Heart left ventricle (tissue), 13 donors: ENCODE measurements at regions not wholly inside any gene's neighbourhood (a gene's known extent, or its start where the extent isn't known, plus 50 kb on each side); places are given as distances from the start of the nearest gene placed in this dataset.
"Not testable (repeated sequence)": the region's sequence is repeated elsewhere in the genome, so short reads cannot be mapped to it uniquely, and the experiment has no call there.

Experiments used
- POLR2A ChIP-seq, 2 donors: fragments of 450-650 bp; IDR thresholded peaks; one replicate each; pipeline ENCODE4 v1.6.1; 2017; ENCODE audit warnings: antibody characterized with exemption in 2 of 2, mild to moderate bottlenecking in 2 of 2, moderate library complexity in 2 of 2
- TF ChIP-seq, protein P1 (sequence below), 12 donors: fragments of 200-600 bp; sonication (generic) in 4 of 12; IDR thresholded peaks; one replicate each; pipeline versions ENCODE4 v1.5.0 to v1.8.0; 2018 to 2022; ENCODE audit warnings: antibody characterized with exemption in 12 of 12, mild to moderate bottlenecking in 5 of 12
- donor health status: ischemic (EF 13 %, LVEDD 7.1; RV severe dilation, severe dysfunction).
- donor health status: DM: no; HTN: yes; CAD: no.
- donor health status: DM: no; HTN: no; CAD: no.
- donor health status: ischemic (EF 25% LVEDD 6.9; RV normal size, moderate dysfunction).
- donor health status: ischemic (EF 25% LVEDD 5.7; RV mildly dilated, moderate dysfunction).
- donor health status: ischemic (EF 35%, LVEDD 5.7; RV mildly dilated, moderate dysfunction).
- donor health status: nonischemic (EF 11% LVEDD 7.7; RV severe dilation, severe dysfunction).
- donor health status: DM: yes; HTN: yes; CAD: no.
- donor health status: PGD.
- donor health status: ischemic (EF 29% LVEDD 5.4; RV normal size, mild dysfunction).
- donor health status: nonischemic (EF 23%, LVEDD 6.1; RV moderate dilation, normal function).

DNA sequence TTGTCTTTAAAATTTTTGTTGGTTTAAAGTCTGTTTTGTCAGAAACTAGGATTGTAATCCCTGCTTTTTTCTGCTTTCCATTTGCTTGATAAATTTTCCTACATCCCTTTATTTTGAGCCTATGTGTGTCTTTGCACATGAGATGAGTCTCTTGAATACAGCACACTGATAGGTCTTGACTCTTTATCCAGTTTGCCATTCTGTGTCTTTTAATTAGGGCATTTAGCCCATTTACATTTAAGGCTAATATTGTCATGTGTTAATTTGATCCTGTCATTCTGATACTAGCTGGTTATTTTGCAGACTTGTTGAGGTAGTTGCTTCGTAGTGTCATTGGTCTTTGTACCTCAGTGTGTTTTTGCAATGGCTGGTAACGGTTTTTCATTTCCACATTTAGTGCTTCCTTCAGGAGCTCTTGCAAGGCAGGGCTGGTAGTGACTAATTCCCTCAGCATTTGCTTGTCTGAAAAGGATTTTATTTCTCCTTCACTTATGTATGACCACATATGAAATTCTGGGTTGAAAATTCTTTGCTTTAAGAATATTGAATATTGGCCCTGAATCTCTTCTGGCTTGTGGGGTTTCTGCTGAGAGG, 294.7 kb downstream of the WDR11 start:
- TF ChIP-seq, protein P1, sequence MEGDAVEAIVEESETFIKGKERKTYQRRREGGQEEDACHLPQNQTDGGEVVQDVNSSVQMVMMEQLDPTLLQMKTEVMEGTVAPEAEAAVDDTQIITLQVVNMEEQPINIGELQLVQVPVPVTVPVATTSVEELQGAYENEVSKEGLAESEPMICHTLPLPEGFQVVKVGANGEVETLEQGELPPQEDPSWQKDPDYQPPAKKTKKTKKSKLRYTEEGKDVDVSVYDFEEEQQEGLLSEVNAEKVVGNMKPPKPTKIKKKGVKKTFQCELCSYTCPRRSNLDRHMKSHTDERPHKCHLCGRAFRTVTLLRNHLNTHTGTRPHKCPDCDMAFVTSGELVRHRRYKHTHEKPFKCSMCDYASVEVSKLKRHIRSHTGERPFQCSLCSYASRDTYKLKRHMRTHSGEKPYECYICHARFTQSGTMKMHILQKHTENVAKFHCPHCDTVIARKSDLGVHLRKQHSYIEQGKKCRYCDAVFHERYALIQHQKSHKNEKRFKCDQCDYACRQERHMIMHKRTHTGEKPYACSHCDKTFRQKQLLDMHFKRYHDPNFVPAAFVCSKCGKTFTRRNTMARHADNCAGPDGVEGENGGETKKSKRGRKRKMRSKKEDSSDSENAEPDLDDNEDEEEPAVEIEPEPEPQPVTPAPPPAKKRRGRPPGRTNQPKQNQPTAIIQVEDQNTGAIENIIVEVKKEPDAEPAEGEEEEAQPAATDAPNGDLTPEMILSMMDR (IDR thresholded peaks at IDR 0.05): not testable (repeated sequence)
- TF ChIP-seq POLR2A (IDR thresholded peaks at IDR 0.05): not testable (repeated sequence)
